GM18499 (cell line): ENCODE measurements at regions not wholly inside any gene's neighbourhood (a gene's known extent, or its start where the extent isn't known, plus 50 kb on each side); places are given as distances from the start of the nearest gene placed in this dataset.

Experiments
- ATAC-seq: cut with Tn5 transposase; IDR thresholded peaks from one replicate; pipeline ENCODE4 v1.9.1; 2021; ENCODE audit warnings: moderate number of reproducible peaks; ENCODE audit not compliant: insufficient read depth, unreplicated experiment

DNA sequence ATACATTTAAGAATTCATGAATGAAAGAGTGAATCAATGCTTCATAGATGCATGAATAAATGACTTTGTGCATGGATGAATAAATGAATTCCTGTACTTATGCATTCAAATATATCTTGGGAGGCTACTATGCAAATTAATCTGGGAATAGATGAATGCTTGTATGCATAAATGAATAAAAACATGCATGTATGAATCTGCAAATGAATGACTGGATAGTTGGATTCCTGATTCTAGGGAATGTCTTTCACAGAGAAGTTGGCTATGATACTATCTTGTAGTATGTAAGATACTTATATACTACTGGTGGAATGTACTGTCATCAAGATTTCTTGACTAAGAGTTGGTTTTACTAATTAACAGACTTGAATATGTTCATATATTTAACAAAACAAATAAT, 75.3 kb upstream of the ASTN2 start:
- ATAC-seq: no peak

DNA sequence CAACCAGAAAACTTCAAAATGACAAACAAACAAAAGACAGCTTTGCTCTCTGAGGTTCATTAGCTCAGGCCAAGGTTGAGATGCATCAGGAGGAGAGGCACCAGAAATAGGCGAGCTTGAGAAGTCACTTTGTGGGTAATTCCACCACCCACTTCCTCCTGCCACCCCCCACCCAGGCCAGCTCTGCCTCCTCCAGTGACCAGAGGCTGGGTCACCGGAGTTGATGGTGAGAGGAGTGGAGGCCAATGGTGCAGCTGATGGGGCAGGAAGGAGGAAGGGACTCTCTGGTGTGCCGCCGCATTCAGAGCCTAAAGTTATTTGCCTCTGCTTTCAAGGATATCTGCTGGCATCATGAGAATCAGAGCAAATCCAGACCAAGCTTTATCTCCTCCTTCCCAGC, 73.8 kb upstream of the ASTN2 start:
- no peak for ATAC-seq

DNA sequence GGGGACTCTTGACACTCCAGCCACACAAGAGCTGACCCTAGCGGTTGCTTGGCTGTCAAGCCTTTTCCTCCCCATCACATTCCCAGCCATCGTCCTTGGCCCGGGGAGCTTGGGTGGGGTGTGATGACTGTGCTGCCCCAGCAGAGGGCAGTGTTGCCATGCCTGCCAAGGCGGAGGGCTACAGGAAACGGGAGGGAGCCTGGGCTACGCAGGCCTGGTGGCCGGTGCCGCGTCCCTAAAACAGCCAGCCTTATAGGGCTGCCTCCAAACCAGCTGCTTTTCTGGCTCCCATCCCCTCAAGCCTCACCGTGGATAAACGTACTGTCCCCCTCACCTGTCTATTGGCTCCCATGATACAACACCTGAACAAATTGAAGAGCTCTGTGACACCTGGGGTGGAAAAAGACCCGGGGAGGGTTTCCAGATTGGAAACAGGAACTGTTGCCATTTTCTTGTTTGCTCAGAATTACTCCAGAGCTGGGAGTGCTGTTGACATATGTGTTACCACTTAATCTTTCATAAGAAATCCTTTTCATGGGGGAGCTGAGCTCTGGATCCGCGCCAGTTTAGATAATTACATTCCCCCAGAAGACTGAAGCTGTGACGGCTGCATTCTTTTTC, 72.8 kb upstream of the ASTN2 start:
- ATAC-seq: peak; percentile 81

DNA sequence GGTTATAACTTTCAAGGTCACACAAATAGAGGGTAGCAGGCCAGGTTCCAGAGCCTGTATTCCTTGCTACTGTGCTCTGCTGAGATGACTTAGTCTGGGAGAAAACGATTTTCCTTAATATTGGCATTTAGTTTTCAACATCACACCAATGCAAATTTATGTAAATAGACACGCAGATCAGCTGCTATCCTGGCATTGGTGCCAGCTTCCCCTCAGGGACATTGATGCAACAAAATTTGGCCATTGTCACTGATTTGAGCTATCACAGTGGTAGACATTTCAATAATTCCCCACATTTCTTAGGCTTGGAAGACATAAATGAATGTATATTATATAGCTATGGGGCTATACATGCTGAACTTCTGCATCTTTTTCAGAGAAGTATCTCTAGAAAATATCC, 71.6 kb upstream of the ASTN2 start:
- no peak for ATAC-seq

DNA sequence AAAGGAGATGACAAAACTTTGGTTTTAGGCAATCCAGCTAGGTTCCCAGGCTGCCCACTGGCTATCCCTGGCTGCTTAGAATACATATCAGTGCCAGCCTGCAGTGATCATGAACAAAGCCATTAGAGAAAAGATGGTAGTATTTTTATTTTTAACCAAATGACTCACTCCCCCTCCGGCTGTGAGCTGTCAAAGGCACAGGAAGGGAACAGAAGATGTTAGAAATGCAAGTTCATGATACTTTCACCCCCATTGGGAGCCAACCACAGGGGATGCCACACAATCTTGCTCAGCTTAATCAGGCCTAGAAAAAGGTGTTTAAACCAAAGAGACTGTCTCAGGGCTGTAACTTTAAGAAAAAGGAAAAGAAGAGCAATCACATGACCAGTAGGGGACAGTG, 70.3 kb upstream of the ASTN2 start:
- ATAC-seq: no peak

DNA sequence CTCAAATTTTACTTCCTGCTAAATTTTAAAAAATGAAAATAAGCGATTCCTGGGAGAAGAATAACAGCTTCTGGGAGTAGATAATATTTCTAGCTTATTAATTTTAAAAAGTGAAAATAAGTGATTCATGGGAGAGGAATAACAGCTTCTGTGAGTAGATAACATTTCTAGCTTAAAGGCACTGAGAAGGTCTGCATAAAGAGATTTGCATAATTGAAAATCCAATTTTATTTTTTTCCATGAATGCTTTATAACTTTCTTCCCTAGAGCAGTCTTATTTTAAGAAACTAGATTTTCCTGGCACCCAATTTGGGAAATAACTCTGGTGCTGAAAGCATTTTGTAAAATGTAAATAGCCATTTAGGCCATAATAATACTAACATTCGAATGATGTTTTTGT, 65.9 kb upstream of the ASTN2 start:
- no peak for ATAC-seq

DNA sequence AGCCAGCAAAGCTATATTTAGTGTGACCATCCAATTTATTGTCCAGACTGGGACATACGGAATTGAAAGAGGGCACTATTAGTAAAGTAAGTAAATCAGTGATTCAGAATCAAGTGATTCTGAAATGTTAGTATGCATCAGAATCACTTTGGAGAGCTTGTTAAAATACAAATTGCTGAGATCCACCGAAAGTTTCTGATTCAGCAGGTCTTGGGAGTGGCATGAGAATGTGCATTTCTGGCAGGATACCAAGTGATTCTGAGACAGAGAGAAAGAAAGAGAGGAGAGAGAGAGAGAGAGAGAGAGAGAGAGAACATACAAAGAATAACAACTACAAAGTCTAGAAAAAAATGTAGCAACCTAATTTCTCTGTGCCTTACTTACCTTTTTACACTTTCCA, 65.4 kb upstream of the ASTN2 start:
- ATAC-seq: no peak

DNA sequence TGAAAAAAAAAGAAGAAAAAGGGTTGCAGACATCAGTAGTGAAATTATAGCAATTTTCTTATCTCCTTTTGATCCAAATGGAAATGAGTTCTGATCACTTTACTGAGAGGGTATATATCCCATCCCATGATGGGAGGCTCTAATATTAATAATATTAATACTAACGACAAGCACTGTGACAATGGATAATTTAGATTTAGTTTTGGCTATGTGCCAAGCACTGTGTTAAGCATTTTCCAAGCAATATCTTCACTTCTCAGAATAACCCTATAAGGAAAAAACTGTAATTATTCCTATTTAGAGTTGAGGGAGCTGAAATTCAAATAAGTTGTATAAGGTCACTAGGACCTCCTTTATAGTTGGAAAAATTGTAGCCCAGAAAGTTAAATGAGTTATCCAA, 58.4 kb upstream of the ASTN2 start:
- ATAC-seq: no peak

DNA sequence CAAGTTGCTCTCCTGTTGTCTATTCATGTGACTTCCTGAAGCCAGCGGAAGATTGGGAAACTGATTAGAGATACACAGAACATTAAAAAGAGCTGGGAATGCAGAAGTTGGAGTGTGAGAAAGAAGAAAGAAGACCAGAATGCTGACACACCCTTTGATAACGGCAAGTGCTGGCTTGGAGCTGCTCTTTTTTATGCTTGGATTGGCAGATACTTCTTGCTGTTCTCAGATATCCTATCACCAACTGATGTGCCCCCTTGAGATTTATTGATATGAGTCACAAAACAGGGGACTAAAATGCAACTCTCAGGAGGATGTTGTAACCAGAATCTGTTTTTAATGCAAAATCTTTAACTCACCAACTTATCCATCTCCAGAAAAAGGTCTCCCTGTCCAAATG, 56.0 kb upstream of the ASTN2 start:
- no peak for ATAC-seq

DNA sequence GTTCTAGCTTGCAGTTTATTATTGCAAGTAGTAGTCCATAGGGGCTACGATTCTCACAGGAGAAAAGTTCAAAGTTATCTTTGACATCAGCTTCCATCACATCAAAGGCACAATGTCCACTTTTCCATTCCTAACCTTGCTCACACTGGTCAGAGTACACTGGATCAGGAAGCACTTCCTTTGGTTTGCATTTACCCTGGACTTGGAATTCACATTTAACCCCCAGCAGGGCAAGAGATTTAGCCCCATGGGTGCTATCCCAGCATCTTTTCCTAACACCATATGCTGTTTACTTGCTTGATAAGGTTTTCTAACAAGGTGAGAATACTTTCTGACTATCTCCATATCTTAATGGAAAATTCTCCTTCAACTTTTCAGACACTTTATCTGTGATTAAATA, 55.6 kb upstream of the ASTN2 start:
- no peak for ATAC-seq

DNA sequence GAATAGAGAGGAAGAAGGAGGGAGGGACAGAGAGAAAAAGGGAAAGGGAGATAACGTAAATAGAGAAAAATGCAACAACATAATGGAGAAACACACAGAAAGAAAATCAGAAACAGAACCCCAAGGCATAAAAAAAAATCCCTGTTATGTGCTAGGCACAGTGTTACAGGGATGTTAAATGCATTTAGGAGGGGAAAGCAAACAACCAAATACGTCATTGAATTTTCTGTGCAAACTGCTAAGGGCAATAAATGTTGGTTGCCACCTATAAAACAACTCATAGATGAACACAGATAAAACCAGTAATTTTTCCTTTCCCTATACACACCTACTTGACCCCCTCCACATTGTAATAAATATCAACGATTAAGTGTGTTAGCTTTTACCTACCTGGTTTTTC, 51.3 kb upstream of the ASTN2 start:
- ATAC-seq: no peak

DNA sequence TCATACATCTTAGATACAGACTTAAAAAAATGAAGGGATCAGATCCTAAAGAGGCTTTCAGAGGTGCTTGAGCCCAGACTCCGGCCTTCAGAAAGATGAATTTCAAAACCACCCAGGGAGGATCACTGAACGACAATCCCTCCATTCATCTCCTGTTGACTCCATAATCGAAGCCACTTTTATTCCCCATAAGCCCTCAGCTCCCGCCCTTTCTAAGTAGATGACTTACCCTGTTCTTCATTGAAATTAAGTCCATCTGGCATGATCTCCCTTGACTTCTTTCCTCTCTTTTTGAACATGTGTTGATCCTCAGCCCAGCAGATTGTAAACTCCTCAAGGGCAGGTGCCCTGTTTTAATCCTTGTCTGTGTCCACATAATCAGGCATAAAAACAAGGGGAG, 50.8 kb upstream of the ASTN2 start:
- no peak for ATAC-seq

DNA sequence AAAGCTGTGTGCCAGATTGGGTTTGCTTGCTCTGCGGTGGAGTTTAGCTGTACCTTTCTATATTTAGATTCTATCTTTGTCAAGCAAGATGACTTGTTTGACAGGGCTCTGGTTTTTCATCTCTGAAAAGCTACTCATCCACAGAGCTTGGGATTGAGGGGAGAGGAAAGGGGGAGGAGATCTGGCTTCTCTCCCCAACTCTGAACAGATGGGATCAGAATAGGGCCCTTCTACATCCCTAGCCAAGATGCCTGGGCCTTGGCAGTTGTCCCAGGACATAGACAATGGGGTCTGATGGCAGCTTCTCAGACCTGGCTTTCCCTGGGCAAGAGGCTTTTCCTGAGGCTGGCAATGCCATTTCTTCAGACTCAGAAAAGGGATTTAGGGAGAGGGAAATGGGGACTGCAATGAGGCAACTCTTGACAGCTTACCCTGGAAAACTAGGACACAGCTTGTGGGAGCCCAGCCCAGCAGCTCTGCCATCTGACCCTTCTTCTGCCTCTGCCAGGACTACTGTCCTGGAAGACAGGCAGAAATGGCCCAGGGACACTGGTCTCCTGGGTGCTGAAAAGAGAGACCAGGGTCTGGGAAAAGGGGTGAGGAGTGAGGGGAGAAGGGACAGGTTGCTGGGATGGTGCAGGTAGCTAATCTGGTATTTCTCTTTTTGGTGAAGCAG, 50.2 kb upstream of the ASTN2 start:
- no peak for ATAC-seq
